Endothelial cell of umbilical vein (primary cell): ENCODE measurements at regions not wholly inside any gene's neighbourhood (a gene's known extent, or its start where the extent isn't known, plus 50 kb on each side); places are given as distances from the start of the nearest gene placed in this dataset.

Experiments
- BruUV-seq: library from RNA; stranded (reverse); fragments of 400-500 nt; replicated peaks from 2 replicates; lab custom pipeline; 2021; lab: Mats Ljungman, UMichigan
- CTCF ChIA-PET: fragments of 300-600, 350-600 bp; sonication (Branson Sonifier 250); formaldehyde crosslinking; loops from one replicate; lab custom pipeline; 2021; ENCODE audit warnings: antibody characterized with exemption, inconsistent platforms; lab: Charles Lee
- POLR2A ChIA-PET: fragments of 300-600, 350-600 bp; sonication (Branson Sonifier 250); formaldehyde crosslinking; loops from one replicate; lab custom pipeline; 2021; ENCODE audit warnings: antibody characterized with exemption, inconsistent platforms; lab: Charles Lee
- DNase-seq: peaks from one replicate; pipeline ENCODE4 v3.0.0-alpha.2; 2011; ENCODE audit warnings: low read depth, low spot score
- FAIRE-seq: peaks from 2 replicates; lab custom pipeline; 2011; peaks lifted over from hg19 to GRCh38; lab: Jason Lieb, UNC
- H2AFZ ChIP-seq: 2 replicates; pipeline ENCODE4 v1.6.0; 2012; ENCODE audit warnings: low read depth, low read length, control low read depth, inconsistent platforms
- H3K27ac ChIP-seq: 2 replicates; pipeline ENCODE4 v1.5.1; 2011; ENCODE audit warnings: low read depth, mild to moderate bottlenecking, control low read depth, low read length, moderate library complexity; ENCODE audit not compliant: insufficient read depth
- H3K27me3 ChIP-seq, 2 experiments: 2 replicates each; pipeline versions ENCODE4 v1.6.0 to v1.6.1; 2011; ENCODE audit warnings: low read length in 2 of 2, mixed read lengths in 1 of 2; ENCODE audit not compliant: control insufficient read depth in 2 of 2, insufficient read depth in 2 of 2
- H3K36me3 ChIP-seq, 2 experiments: 2 replicates in 1 of 2; 3 replicates in 1 of 2; pipeline ENCODE4 v1.5.1; 2011; ENCODE audit warnings: low read length in 2 of 2, mild to moderate bottlenecking in 1 of 2, moderate library complexity in 1 of 2; ENCODE audit not compliant: control insufficient read depth in 2 of 2, insufficient read depth in 2 of 2; ENCODE audit errors: extremely low read depth in 1 of 2
- H3K4me1 ChIP-seq: 3 replicates; pipeline ENCODE4 v1.5.1; 2011; ENCODE audit warnings: mild to moderate bottlenecking, low read length; ENCODE audit not compliant: control insufficient read depth, insufficient read depth; ENCODE audit errors: extremely low read depth
- H3K4me2 ChIP-seq: 2 replicates; pipeline ENCODE4 v1.6.1; 2011; ENCODE audit warnings: low read length, control low read depth, mixed read lengths; ENCODE audit not compliant: insufficient read depth
- H3K4me3 ChIP-seq, 3 experiments: fragments of 200-600 bp in 1 of 3; sonication (generic), shearing (Covaris generic) in 1 of 3; replicated peaks in 1 of 3; 2 replicates each; pipeline ENCODE4 v1.5.1; 2011 to 2016; ENCODE audit warnings: control low read depth in 3 of 3, low read length in 3 of 3, mild to moderate bottlenecking in 2 of 3, inconsistent platforms in 1 of 3, low read depth in 1 of 3, moderate library complexity in 1 of 3; ENCODE audit not compliant: insufficient read depth in 1 of 3
- H3K79me2 ChIP-seq: 2 replicates; pipeline ENCODE4 v1.6.0; 2012; ENCODE audit warnings: low read length, inconsistent platforms; ENCODE audit not compliant: control insufficient read depth, insufficient read depth
- H3K9ac ChIP-seq: replicated peaks from 2 replicates; pipeline ENCODE3; 2011; ENCODE audit warnings: low read length, control low read depth; ENCODE audit not compliant: insufficient read depth; ENCODE audit errors: extremely low read depth
- H3K9me1 ChIP-seq: replicated peaks from 3 replicates; pipeline ENCODE4 v1.6.0; 2011; ENCODE audit warnings: mild to moderate bottlenecking, low read length; ENCODE audit not compliant: control insufficient read depth, insufficient read depth; ENCODE audit errors: extremely low read depth
- H3K9me3 ChIP-seq: replicated peaks from 2 replicates; pipeline ENCODE4 v1.5.1; 2012; ENCODE audit warnings: low read length, inconsistent platforms; ENCODE audit not compliant: control insufficient read depth, insufficient read depth
- H4K20me1 ChIP-seq: replicated peaks from 2 replicates; pipeline ENCODE3; 2011; ENCODE audit warnings: mild to moderate bottlenecking, low read length; ENCODE audit not compliant: control insufficient read depth, insufficient read depth; ENCODE audit errors: extremely low read depth
- CTCF ChIP-seq, 2 donors: IDR thresholded peaks; 1 replicate in 1 of 2; 2 replicates in 1 of 2; pipeline ENCODE4 v1.5.1; 2011; ENCODE audit warnings: low read length in 2 of 2, mild to moderate bottlenecking in 2 of 2, moderate library complexity in 2 of 2, control low read depth in 1 of 2, inconsistent platforms in 1 of 2, low read depth in 1 of 2; ENCODE audit not compliant: insufficient read depth in 1 of 2; ENCODE audit errors: extremely low read depth in 1 of 2
- EZH2 ChIP-seq: IDR thresholded peaks from 2 replicates; pipeline ENCODE4 v1.6.1; 2012; ENCODE audit warnings: borderline replicate concordance, low read depth, mild to moderate bottlenecking, moderate library complexity, low read length, inconsistent platforms; ENCODE audit not compliant: severe bottlenecking
- FOS ChIP-seq: IDR thresholded peaks from 2 replicates; pipeline ENCODE4 v1.6.1; 2011; ENCODE audit warnings: mild to moderate bottlenecking, low read length, moderate library complexity, borderline replicate concordance; ENCODE audit not compliant: insufficient read depth
- GATA2 ChIP-seq: IDR thresholded peaks from 2 replicates; pipeline ENCODE4 v1.7.0; 2011; ENCODE audit warnings: low read depth, mild to moderate bottlenecking, moderate library complexity, mixed read lengths, low read length; ENCODE audit not compliant: insufficient read length, insufficient read depth
- JUN ChIP-seq: IDR thresholded peaks from 2 replicates; pipeline ENCODE4 v1.6.1; 2011; ENCODE audit warnings: borderline replicate concordance, low read depth; ENCODE audit not compliant: insufficient read length, insufficient read depth
- MAX ChIP-seq: IDR thresholded peaks from 2 replicates; pipeline ENCODE4 v1.6.1; 2011; ENCODE audit not compliant: insufficient read depth, insufficient read length
- MYC ChIP-seq: IDR thresholded peaks from one replicate; pipeline ENCODE4 v1.6.1; 2011; ENCODE audit warnings: mild to moderate bottlenecking, low read depth, low read length
- POLR2A ChIP-seq: IDR thresholded peaks from 2 replicates; pipeline ENCODE4 v1.6.1; 2012; ENCODE audit warnings: low read depth, mild to moderate bottlenecking, control low read depth, low read length
- POLR2AphosphoS5 ChIP-seq: IDR thresholded peaks from 2 replicates; pipeline ENCODE4 v1.6.1; 2012; ENCODE audit warnings: low read depth, mild to moderate bottlenecking, control low read depth, low read length, moderate library complexity; ENCODE audit not compliant: insufficient read depth
- dilution Hi-C: fragments of 300-500 bp; cut with MboI; formaldehyde crosslinking; loops from one replicate; pipeline ENCODE4 v1.15.0; 2019; ENCODE audit warnings: low sequenced_read_pairs; ENCODE audit not compliant: extremely low pct_ligation_motif_present
- intact Hi-C: fragments of 100-400 bp; cut with micrococcal nuclease; formaldehyde crosslinking; loops from one replicate; pipeline ENCODE4 v1.10.0; 2022

- no peak for TF ChIP-seq EZH2
- no peak for TF ChIP-seq POLR2A
- no peak for TF ChIP-seq JUN
- TF ChIP-seq GATA2: no peak
- no peak for DNase-seq
- H3K4me2 ChIP-seq: no peak overlapping the region
- intact Hi-C loops: no loop called here
- POLR2A ChIA-PET: no interaction called here
- no peak overlapping the region for H2AFZ ChIP-seq
- no peaks in the 10 kb centered on the region for H3K9me1 ChIP-seq
- dilution Hi-C loops: no loop called here
- no peak for FAIRE-seq
- no peaks in the 10 kb centered on the region for H3K79me2 ChIP-seq
- H3K9me3 ChIP-seq: no peaks in the 10 kb centered on the region
- H3K36me3 ChIP-seq: no peaks in the 10 kb centered on the region
- H3K4me1 ChIP-seq: peaks cover 18% of the 10 kb centered on the region
- no peak overlapping the region for H3K4me3 ChIP-seq
- H4K20me1 ChIP-seq: no peaks in the 10 kb centered on the region
- H3K9ac ChIP-seq: no peak overlapping the region
- CTCF ChIA-PET: interaction anchor here (1.6 kb wide), 1 partner anchor 214 kb away, joined by 4 read pairs; no protein-coding TSS in a partner anchor
- no peaks in the 10 kb centered on the region for H3K27me3 ChIP-seq
- no peak overlapping the region for H3K27ac ChIP-seq
- BruUV-seq: no TSS peak
Measured at GRCh38 chr5:54738973-54739367, 221.4 kb downstream of the SNX18 start.

GRCh38 chr5:54738118-54738972 is 220.8 kb downstream of the SNX18 start:
- H3K4me3 ChIP-seq: no peak overlapping the region

More at GRCh38 chr5:54738118-54738972, 220.8 kb downstream of the SNX18 start:
- Histone ChIP-seq H3K9ac (no peak overlapping the region), H3K79me2 (no peaks in the 10 kb centered on the region), H4K20me1 (no peaks in the 10 kb centered on the region), H3K27me3 (no peaks in the 10 kb centered on the region), H2AFZ (no peak overlapping the region), H3K36me3 (no peaks in the 10 kb centered on the region), H3K4me2 (no peak overlapping the region), H3K9me1 (no peaks in the 10 kb centered on the region), H3K27ac (no peak overlapping the region), H3K9me3 (no peaks in the 10 kb centered on the region), H3K4me1 (peaks cover 12% of the 10 kb centered on the region)
- TF ChIP-seq POLR2A (no peak), EZH2 (no peak), CTCF (IDR thresholded peaks at IDR 0.05; ENCODE audit: extremely low read depth in 1 of 2, insufficient read depth in 1 of 2, low read depth in 1 of 2, low read length in 2 of 2) (no peak), GATA2 (no peak), POLR2AphosphoS5 (no peak), MYC (no peak), MAX (no peak), FOS (no peak), JUN (no peak)
- ChIA-PET CTCF (interaction anchor here (1.2 kb wide), 1 partner anchor 10 kb away, joined by 4 read pairs; no protein-coding TSS in a partner anchor), POLR2A (interaction anchor here (0.5 kb wide), 1 partner anchor 530 kb away, joined by 3 read pairs; no protein-coding TSS in a partner anchor)
- DNase-seq (peak; percentile 15), FAIRE-seq (no peak)
- intact Hi-C loops: no loop called here
- BruUV-seq: no TSS peak
- dilution Hi-C loops: no loop called here
